ENCODE measurements at regions not wholly inside any gene's neighbourhood (a gene's known extent, or its start where the extent isn't known, plus 50 kb on each side); places are given as distances from the start of the nearest gene placed in this dataset.

- no peak for DNase-seq
These were observed 180.5 kb upstream of the MPHOSPH6 start for GRCh38 chr16:82350560-82350959.

- DNase-seq, result no peak
These were observed 175.3 kb upstream of the MPHOSPH6 start for GRCh38 chr16:82345318-82345717.

GRCh38 chr16:82344157-82344556, 174.1 kb upstream of the MPHOSPH6 start:
- peak; percentile 27 to 28 for DNase-seq

- no peak for DNase-seq
These were observed 171.2 kb upstream of the MPHOSPH6 start for GRCh38 chr16:82341146-82341669.

GRCh38 chr16:82340531-82340930, 170.5 kb upstream of the MPHOSPH6 start:
- peak; percentile 34 to 71 for DNase-seq

GRCh38 chr16:82337355-82337754, 167.3 kb upstream of the MPHOSPH6 start:
- no peak for DNase-seq

- no peak for DNase-seq
These were observed 162.1 kb upstream of the MPHOSPH6 start for GRCh38 chr16:82331974-82332750.

GRCh38 chr16:82331397-82331796, 161.4 kb upstream of the MPHOSPH6 start:
- DNase-seq, result no peak

GRCh38 chr16:82329504-82330192, 159.6 kb upstream of the MPHOSPH6 start:
- no peak for DNase-seq

- DNase-seq, result no peak
These were observed 159.0 kb upstream of the MPHOSPH6 start for GRCh38 chr16:82328881-82329469.

- DNase-seq, result no peak
These were observed 153.1 kb upstream of the MPHOSPH6 start for GRCh38 chr16:82323171-82323570.

GRCh38 chr16:82322177-82322576, 152.2 kb upstream of the MPHOSPH6 start:
- no peak for DNase-seq

GRCh38 chr16:82319038-82319437, 149.0 kb upstream of the MPHOSPH6 start:
- no peak for DNase-seq

- DNase-seq, result no peak
These were observed 147.6 kb upstream of the MPHOSPH6 start for GRCh38 chr16:82317411-82318167.

- DNase-seq, result no peak
These were observed 143.7 kb upstream of the MPHOSPH6 start for GRCh38 chr16:82313754-82314153.

GRCh38 chr16:82311528-82311927, 141.5 kb upstream of the MPHOSPH6 start:
- no peak for DNase-seq

GRCh38 chr16:82302042-82302727, 132.2 kb upstream of the MPHOSPH6 start:
- DNase-seq, result peak in 1 of 2 donors; percentile 17

GRCh38 chr16:82301146-82301755, 131.2 kb upstream of the MPHOSPH6 start:
- DNase-seq, result no peak

GRCh38 chr16:82300374-82300951, 130.4 kb upstream of the MPHOSPH6 start:
- no peak for DNase-seq

GRCh38 chr16:82298472-82298871, 128.4 kb upstream of the MPHOSPH6 start:
- no peak for DNase-seq

Measured in hippocampal formation (tissue), 2 donors.